Natural killer cell (primary cell): ENCODE measurements at regions not wholly inside any gene's neighbourhood (a gene's known extent, or its start where the extent isn't known, plus 50 kb on each side); places are given as distances from the start of the nearest gene placed in this dataset.

ENCODE experiments used
- ATAC-seq, 3 donors: fragments of 150-1000 bp in 2 of 3; fragments of 200-7000 bp in 1 of 3; cut with Tn5 transposase; 1 replicate in 1 of 3; 2 replicates in 2 of 3; pipeline ENCODE4 v1.10.0; 2021; ENCODE audit warnings: mild to moderate bottlenecking in 2 of 3, moderate library complexity in 2 of 3
- DNase-seq, 2 donors: peaks; one replicate each; pipeline versions ENCODE4 v3.0.0 to v3.0.0-alpha.2; 2013 to 2021; ENCODE audit warnings: mixed read lengths in 1 of 2
- H3K27ac ChIP-seq: one replicate; pipeline ENCODE4 v1.5.1; 2013; ENCODE audit warnings: mild to moderate bottlenecking, low read length
- H3K27me3 ChIP-seq: one replicate; pipeline ENCODE4 v1.6.1; 2013; ENCODE audit warnings: low read length; ENCODE audit not compliant: control insufficient read depth, insufficient read depth
- H3K36me3 ChIP-seq: one replicate; pipeline ENCODE4 v1.6.1; 2013; ENCODE audit warnings: low read length; ENCODE audit not compliant: control insufficient read depth, insufficient read depth
- H3K4me1 ChIP-seq: one replicate; pipeline ENCODE4 v1.6.1; 2013; ENCODE audit warnings: low read length; ENCODE audit not compliant: control insufficient read depth, insufficient read depth
- H3K4me3 ChIP-seq: one replicate; pipeline ENCODE4 v1.5.1; 2013; ENCODE audit warnings: low read length
- H3K9me3 ChIP-seq: one replicate; pipeline ENCODE4 v1.6.1; 2013; ENCODE audit warnings: low read length; ENCODE audit not compliant: control insufficient read depth, insufficient read depth
- H3K27ac Mint-ChIP-seq, 2 donors: one replicate each; pipeline ENCODE4 v1.8.0; 2022; ENCODE audit warnings: mild to moderate bottlenecking in 2 of 2, mixed read lengths in 2 of 2, moderate library complexity in 1 of 2
- H3K27me3 Mint-ChIP-seq, 2 donors: one replicate each; pipeline ENCODE4 v1.8.0; 2022; ENCODE audit warnings: low read depth in 2 of 2, mixed read lengths in 2 of 2
- H3K36me3 Mint-ChIP-seq: one replicate; pipeline ENCODE4 v1.8.0; 2022; ENCODE audit warnings: mixed read lengths
- H3K4me1 Mint-ChIP-seq, 2 donors: one replicate each; pipeline ENCODE4 v1.8.0; 2022; ENCODE audit warnings: mixed read lengths in 2 of 2
- H3K4me3 Mint-ChIP-seq: one replicate; pipeline ENCODE4 v1.8.0; 2022; ENCODE audit warnings: mild to moderate bottlenecking, moderate library complexity, mixed read lengths
- H3K9me3 Mint-ChIP-seq, 2 donors: one replicate each; pipeline ENCODE4 v1.8.0; 2022; ENCODE audit warnings: mixed read lengths in 2 of 2
- CTCF ChIP-seq: fragments of 200-600 bp; IDR thresholded peaks from one replicate; pipeline ENCODE4 v1.8.0; 2022; ENCODE audit warnings: antibody characterized with exemption
- WGBS: methylation state at CpG from one replicate; pipeline ENCODE4 v1.1.7; 2013; ENCODE audit warnings: missing lambda C conversion rate; ENCODE audit not compliant: insufficient coverage; 5-methylcytosine and 5-hydroxymethylcytosine counted together
- intact Hi-C: fragments of 100-400 bp; cut with micrococcal nuclease; formaldehyde crosslinking; loops from one replicate; pipeline ENCODE4 v1.14.2; 2022

GRCh38 chr3:151564261-151564660, 103.4 kb upstream of the IGSF10 start:
- ATAC-seq (no peak), DNase-seq (no peak)
- H3K4me3 ChIP-seq = no peak overlapping the region
- no peak for TF ChIP-seq CTCF
- peaks cover 0 to 4% of the 10 kb centered on the region in 2 donors for H3K27me3 Mint-ChIP-seq
- H3K36me3 Mint-ChIP-seq = no peaks in the 10 kb centered on the region
- H3K27ac Mint-ChIP-seq = no peak overlapping the region
- intact Hi-C loops = no loop called here
- H3K4me3 Mint-ChIP-seq = no peak overlapping the region
- H3K4me1 ChIP-seq = no peaks in the 10 kb centered on the region
- no peaks in the 10 kb centered on the region for H3K4me1 Mint-ChIP-seq
- no peaks in the 10 kb centered on the region for H3K27me3 ChIP-seq
- H3K27ac ChIP-seq = no peak overlapping the region
- no peaks in the 10 kb centered on the region for H3K9me3 Mint-ChIP-seq
- WGBS = 81% methylated on average over 2 of the region's 2 CpGs
- H3K9me3 ChIP-seq = no peaks in the 10 kb centered on the region
- no peaks in the 10 kb centered on the region for H3K36me3 ChIP-seq

- intact Hi-C loops = no loop called here
- TF ChIP-seq CTCF = no peak
- Histone ChIP-seq H3K36me3 (no peaks in the 10 kb centered on the region), H3K4me1 (no peaks in the 10 kb centered on the region), H3K9me3 (no peaks in the 10 kb centered on the region), H3K27me3 (no peaks in the 10 kb centered on the region), H3K4me3 (no peak overlapping the region), H3K27ac (no peak overlapping the region)
- Mint-ChIP-seq H3K4me3 (no peak overlapping the region), H3K27me3 (peaks cover 0 to 8% of the 10 kb centered on the region in 2 donors), H3K27ac (no peak overlapping the region), H3K36me3 (no peaks in the 10 kb centered on the region), H3K9me3 (no peaks in the 10 kb centered on the region), H3K4me1 (no peaks in the 10 kb centered on the region)
- DNase-seq = no peak
- WGBS = 89% methylated on average over 1 of the region's 2 CpGs
- no peak for ATAC-seq
Measured at GRCh38 chr3:151563305-151563704, 102.4 kb upstream of the IGSF10 start.

GRCh38 chr3:151562891-151563290, 102.0 kb upstream of the IGSF10 start:
- Histone ChIP-seq H3K9me3 (no peaks in the 10 kb centered on the region), H3K4me1 (no peaks in the 10 kb centered on the region), H3K4me3 (no peak overlapping the region), H3K36me3 (no peaks in the 10 kb centered on the region), H3K27me3 (no peaks in the 10 kb centered on the region), H3K27ac (no peak overlapping the region)
- Mint-ChIP-seq H3K27ac (no peak overlapping the region), H3K36me3 (no peaks in the 10 kb centered on the region), H3K27me3 (peaks cover 0 to 8% of the 10 kb centered on the region in 2 donors), H3K4me1 (no peaks in the 10 kb centered on the region), H3K4me3 (no peak overlapping the region), H3K9me3 (no peaks in the 10 kb centered on the region)
- WGBS = 91% methylated on average over 4 of the region's 5 CpGs
- no peak for DNase-seq
- ATAC-seq = no peak
- TF ChIP-seq CTCF = no peak
- intact Hi-C loops = no loop called here

- no peak overlapping the region for H3K27ac Mint-ChIP-seq
- no peaks in the 10 kb centered on the region for H3K27me3 ChIP-seq
- no peaks in the 10 kb centered on the region for H3K9me3 Mint-ChIP-seq
- no peaks in the 10 kb centered on the region for H3K36me3 Mint-ChIP-seq
- no peak overlapping the region for H3K4me3 Mint-ChIP-seq
- TF ChIP-seq CTCF = no peak
- no peaks in the 10 kb centered on the region for H3K9me3 ChIP-seq
- no peaks in the 10 kb centered on the region for H3K4me1 ChIP-seq
- no peaks in the 10 kb centered on the region for H3K36me3 ChIP-seq
- DNase-seq = no peak
- H3K4me1 Mint-ChIP-seq = no peaks in the 10 kb centered on the region
- no peak overlapping the region for H3K4me3 ChIP-seq
- peaks cover 0 to 8% of the 10 kb centered on the region in 2 donors for H3K27me3 Mint-ChIP-seq
- H3K27ac ChIP-seq = no peak overlapping the region
- intact Hi-C loops = no loop called here
- ATAC-seq = no peak
- 79% methylated on average over 3 of the region's 3 CpGs for WGBS
Measured at GRCh38 chr3:151561878-151562277, 101.0 kb upstream of the IGSF10 start.
